HepG2 (cell line): ENCODE measurements at regions not wholly inside any gene's neighbourhood (a gene's known extent, or its start where the extent isn't known, plus 50 kb on each side); places are given as distances from the start of the nearest gene placed in this dataset.
A peak's percentile ranks its signal among the peaks of the same experiment; 100 is the strongest.

Experiments used
- ATM ChIP-seq: fragments of 450-650 bp; IDR thresholded peaks from 2 replicates; pipeline ENCODE4 v1.7.1; 2017; ENCODE audit warnings: mild to moderate bottlenecking, borderline replicate concordance
- DNMT1 ChIP-seq: sonication (generic); formaldehyde crosslinking; IDR thresholded peaks from 2 replicates; pipeline ENCODE4 v1.5.1; 2020; ENCODE audit warnings: mild to moderate bottlenecking, missing genetic modification reagents
- GABPB1 ChIP-seq: IDR thresholded peaks from 2 replicates; pipeline ENCODE4 v1.6.1; 2016; ENCODE audit warnings: mild to moderate bottlenecking, missing genetic modification reagents, moderate library complexity, missing compliant biosample characterization
- HNRNPL ChIP-seq: fragments of 200-400 bp; formaldehyde crosslinking; IDR thresholded peaks from 2 replicates; pipeline ENCODE4 v1.6.1; 2017; ENCODE audit warnings: mild to moderate bottlenecking, low read depth, low read length
- KAT7 ChIP-seq: IDR thresholded peaks from 2 replicates; pipeline ENCODE4 v1.6.1; 2018; ENCODE audit warnings: borderline replicate concordance, missing compliant biosample characterization
- LCORL ChIP-seq, 2 experiments: fragments of 450-650 bp in 1 of 2; sonication (generic) in 1 of 2; formaldehyde crosslinking in 1 of 2; IDR thresholded peaks; 2 replicates each; pipeline versions ENCODE4 v1.5.0 to v1.6.1; 2017 to 2020; ENCODE audit warnings: antibody characterized with exemption in 1 of 2, missing genetic modification reagents in 1 of 2
- NFRKB ChIP-seq: fragments of 450-650 bp; IDR thresholded peaks from 2 replicates; pipeline ENCODE4 v1.6.1; 2017
- PRPF4 ChIP-seq: fragments of 200-400 bp; formaldehyde crosslinking; IDR thresholded peaks from 2 replicates; pipeline ENCODE4 v1.6.1; 2016; ENCODE audit warnings: low read length, low read depth; ENCODE audit not compliant: poor library complexity, severe bottlenecking
- SAP130 ChIP-seq: IDR thresholded peaks from 2 replicates; pipeline ENCODE4 v1.6.1; 2016; ENCODE audit warnings: low read depth
- U2AF2 ChIP-seq: fragments of 200-400 bp; formaldehyde crosslinking; IDR thresholded peaks from 2 replicates; pipeline ENCODE4 v1.6.1; 2017; ENCODE audit warnings: low read depth, mild to moderate bottlenecking, low read length
- ZFX ChIP-seq: sonication (generic); formaldehyde crosslinking; IDR thresholded peaks from 2 replicates; pipeline ENCODE4 v1.4.0; 2020; ENCODE audit warnings: mild to moderate bottlenecking, low read depth, missing genetic modification reagents, moderate library complexity
- ZNF280B ChIP-seq: sonication (generic); formaldehyde crosslinking; IDR thresholded peaks from 2 replicates; pipeline ENCODE4 v1.5.0; 2020; ENCODE audit warnings: missing genetic modification reagents, mild to moderate bottlenecking, borderline replicate concordance
- ZNF333 ChIP-seq: sonication (generic); formaldehyde crosslinking; IDR thresholded peaks from 2 replicates; pipeline ENCODE4 v1.4.0; 2020; ENCODE audit warnings: mild to moderate bottlenecking, missing genetic modification reagents, borderline replicate concordance
- ZNF614 ChIP-seq: IDR thresholded peaks from 2 replicates; pipeline ENCODE4 v1.6.1; 2018; ENCODE audit warnings: missing biosample characterization, missing genetic modification reagents, inconsistent platforms, borderline replicate concordance
- ZNF687 ChIP-seq: sonication (generic); formaldehyde crosslinking; IDR thresholded peaks from 2 replicates; pipeline ENCODE4 v1.5.1; 2020; ENCODE audit warnings: mild to moderate bottlenecking, missing genetic modification reagents, moderate library complexity
- ZNF777 ChIP-seq: sonication (generic); formaldehyde crosslinking; IDR thresholded peaks from 2 replicates; pipeline ENCODE4 v1.4.0; 2020; ENCODE audit warnings: missing genetic modification reagents
- ZSCAN31 ChIP-seq: sonication (generic); formaldehyde crosslinking; IDR thresholded peaks from 2 replicates; pipeline ENCODE4 v1.5.0; 2020; ENCODE audit warnings: low read depth, mild to moderate bottlenecking, missing genetic modification reagents
- TF ChIP-seq, protein P1 (sequence below): sonication (generic); formaldehyde crosslinking; IDR thresholded peaks from 2 replicates; pipeline ENCODE4 v1.4.0; 2020; ENCODE audit warnings: missing genetic modification reagents
- TF ChIP-seq, protein P2 (sequence below): sonication (generic); formaldehyde crosslinking; IDR thresholded peaks from 2 replicates; pipeline ENCODE4 v1.4.0; 2020; ENCODE audit warnings: missing genetic modification reagents, borderline replicate concordance

DNA sequence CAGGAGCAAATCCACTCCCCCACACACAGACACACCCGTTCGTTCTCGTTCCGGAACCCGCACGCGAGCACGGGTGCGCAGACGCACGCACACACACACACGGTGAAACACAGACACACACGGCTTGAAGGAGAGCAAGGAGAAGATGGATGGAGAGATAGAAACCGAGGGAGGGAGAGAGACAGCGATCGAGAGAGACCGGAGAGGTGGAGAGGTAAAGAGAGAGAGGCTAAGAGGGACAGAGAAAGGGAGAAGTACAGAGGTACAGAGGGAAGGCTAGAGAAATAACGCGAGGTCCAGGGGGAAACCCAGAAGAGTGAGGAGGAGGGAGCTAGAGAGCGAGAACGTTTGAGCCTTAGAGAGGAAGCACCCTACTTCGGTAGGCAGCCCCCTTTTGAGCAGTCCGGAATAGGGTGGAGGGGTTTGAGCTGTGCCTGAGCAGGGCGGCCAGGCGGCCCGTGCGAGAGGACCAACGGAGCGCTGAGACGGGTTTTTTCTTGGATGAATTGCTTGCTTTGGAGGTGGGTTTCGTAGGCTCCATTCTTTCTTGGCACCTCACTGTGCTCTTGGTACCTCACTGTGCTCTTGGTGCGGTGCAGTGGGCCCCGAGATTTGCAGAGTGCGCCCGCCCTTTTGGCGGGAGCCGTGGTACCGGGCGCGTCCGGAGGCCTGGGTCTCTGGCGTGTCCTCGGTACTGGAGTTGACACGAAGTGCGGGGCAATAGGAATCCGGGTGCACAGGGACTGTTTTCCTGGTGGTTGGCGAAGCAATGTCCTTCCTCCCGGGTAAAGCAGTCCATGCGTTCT lies 88.4 kb upstream of the RHOU start (continued):
- TF ChIP-seq GABPB1 (CRISPR knock-in tag), result 0 out of 2 replicates have a peak, but pooled peaks have one; percentile 6
- TF ChIP-seq ZNF614, result peak; percentile 7; the same call in 1 of the 2 replicates
- 0 out of 2 replicates have a peak, but pooled peaks have one; percentile 18 for TF ChIP-seq DNMT1 (CRISPR knock-in tag)
- peak; percentile 46 for TF ChIP-seq SAP130 (CRISPR knock-in tag)
- no peak for TF ChIP-seq PRPF4
- no peak; the same call in 1 of the 2 replicates for TF ChIP-seq ZNF777
- TF ChIP-seq NFRKB, result no peak; the same call in 1 of the 2 replicates
- TF ChIP-seq KAT7, result no peak; the same call in 1 of the 2 replicates
- TF ChIP-seq, protein P1, sequence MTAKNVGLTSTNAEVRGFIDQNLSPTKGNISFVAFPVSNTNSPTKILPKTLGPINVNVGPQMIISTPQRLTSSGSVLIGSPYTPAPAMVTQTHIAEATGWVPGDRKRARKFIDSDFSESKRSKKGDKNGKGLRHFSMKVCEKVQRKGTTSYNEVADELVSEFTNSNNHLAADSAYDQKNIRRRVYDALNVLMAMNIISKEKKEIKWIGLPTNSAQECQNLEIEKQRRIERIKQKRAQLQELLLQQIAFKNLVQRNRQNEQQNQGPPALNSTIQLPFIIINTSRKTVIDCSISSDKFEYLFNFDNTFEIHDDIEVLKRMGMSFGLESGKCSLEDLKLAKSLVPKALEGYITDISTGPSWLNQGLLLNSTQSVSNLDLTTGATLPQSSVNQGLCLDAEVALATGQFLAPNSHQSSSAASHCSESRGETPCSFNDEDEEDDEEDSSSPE (CRISPR knock-in tag), result peak; percentile 35; the same call in 1 of the 2 replicates
- TF ChIP-seq ZNF333, result 0 out of 2 replicates have a peak, but pooled peaks have one; percentile 39
- TF ChIP-seq ATM, result no peak
- TF ChIP-seq ZSCAN31, result 0 out of 2 replicates have a peak, but pooled peaks have one; percentile 20
- TF ChIP-seq, protein P2, sequence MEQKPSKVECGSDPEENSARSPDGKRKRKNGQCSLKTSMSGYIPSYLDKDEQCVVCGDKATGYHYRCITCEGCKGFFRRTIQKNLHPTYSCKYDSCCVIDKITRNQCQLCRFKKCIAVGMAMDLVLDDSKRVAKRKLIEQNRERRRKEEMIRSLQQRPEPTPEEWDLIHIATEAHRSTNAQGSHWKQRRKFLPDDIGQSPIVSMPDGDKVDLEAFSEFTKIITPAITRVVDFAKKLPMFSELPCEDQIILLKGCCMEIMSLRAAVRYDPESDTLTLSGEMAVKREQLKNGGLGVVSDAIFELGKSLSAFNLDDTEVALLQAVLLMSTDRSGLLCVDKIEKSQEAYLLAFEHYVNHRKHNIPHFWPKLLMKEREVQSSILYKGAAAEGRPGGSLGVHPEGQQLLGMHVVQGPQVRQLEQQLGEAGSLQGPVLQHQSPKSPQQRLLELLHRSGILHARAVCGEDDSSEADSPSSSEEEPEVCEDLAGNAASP, result no peak
- TF ChIP-seq HNRNPL, result no peak
- peak; percentile 11; the same call in 1 of the 2 replicates for TF ChIP-seq ZNF280B (CRISPR knock-in tag)
- peak; percentile 43; the same call in 1 of the 2 replicates for TF ChIP-seq ZFX (CRISPR knock-in tag)
- TF ChIP-seq LCORL (IDR thresholded peaks at IDR 0.05), result 0 out of 2 replicates have a peak, but pooled peaks have one; percentile 21
- TF ChIP-seq LCORL (CRISPR knock-in tag; IDR thresholded peaks at IDR 0.05), result no peak
- TF ChIP-seq ZNF687 (CRISPR knock-in tag), result peak; percentile 10; the same call in 1 of the 2 replicates
- TF ChIP-seq U2AF2, result no peak
